ENCODE measurements at regions not wholly inside any gene's neighbourhood (a gene's known extent, or its start where the extent isn't known, plus 50 kb on each side); places are given as distances from the start of the nearest gene placed in this dataset.

- TF ChIP-seq POLR2A (IDR thresholded peaks at IDR 0.05; ENCODE audit: low read depth, low read length): no peak
- TF ChIP-seq POLR2AphosphoS5 (IDR thresholded peaks at IDR 0.05; ENCODE audit: insufficient read depth, low read depth, low read length): no peak
- TF ChIP-seq CTCF (IDR thresholded peaks at IDR 0.05; ENCODE audit: extremely low read depth in 1 of 2, insufficient read depth in 1 of 2, low read depth in 1 of 2, low read length in 2 of 2): no peak
- no peak for TF ChIP-seq EZH2 (IDR thresholded peaks at IDR 0.05; ENCODE audit: borderline replicate concordance, low read depth, low read length, severe bottlenecking)
- TF ChIP-seq MYC (IDR thresholded peaks at IDR 0.05; ENCODE audit: low read depth, low read length): no peak
- TF ChIP-seq JUN (IDR thresholded peaks at IDR 0.05; ENCODE audit: borderline replicate concordance, insufficient read depth, insufficient read length, low read depth): no peak
- TF ChIP-seq FOS (IDR thresholded peaks at IDR 0.05; ENCODE audit: borderline replicate concordance, insufficient read depth, low read length): no peak
- no peak for TF ChIP-seq MAX (IDR thresholded peaks at IDR 0.05; ENCODE audit: insufficient read depth, insufficient read length)
These were observed 60.6 kb upstream of the E2F8 start for GRCh38 chr11:19301361-19301760.

Data from endothelial cell of umbilical vein (primary cell).